GM23338 (cell line): ENCODE measurements at regions not wholly inside any gene's neighbourhood (a gene's known extent, or its start where the extent isn't known, plus 50 kb on each side); places are given as distances from the start of the nearest gene placed in this dataset.

ENCODE experiments used
- ATAC-seq: fragments of 200-7000 bp; cut with Tn5 transposase; 3 replicates; pipeline ENCODE4 v1.9.1; 2020
- DNase-seq: peaks from one replicate; pipeline ENCODE4 v3.0.0-alpha.2; 2015; ENCODE audit warnings: low spot score
- H2AFZ ChIP-seq: fragments of 200-600 bp; sonication (generic); 2 replicates; pipeline ENCODE4 v1.8.0; 2016; ENCODE audit warnings: antibody characterized with exemption, mild to moderate bottlenecking, moderate library complexity
- H3F3A ChIP-seq: fragments of 200-600 bp; sonication (generic); replicated peaks from 2 replicates; pipeline ENCODE4 v1.8.0; 2017; ENCODE audit warnings: antibody characterized with exemption, mixed run types, low read depth
- H3K27ac ChIP-seq: fragments of 200-600 bp; sonication (generic); 2 replicates; pipeline ENCODE4 v1.6.1; 2016; ENCODE audit warnings: low read depth
- H3K27me3 ChIP-seq: fragments of 200-600 bp; sonication (generic); 2 replicates; pipeline ENCODE4 v1.8.0; 2016; ENCODE audit warnings: mild to moderate bottlenecking, mixed run types, moderate library complexity; ENCODE audit not compliant: insufficient read depth
- H3K36me3 ChIP-seq: fragments of 200-600 bp; sonication (generic); 2 replicates; pipeline ENCODE4 v1.8.0; 2016; ENCODE audit warnings: mild to moderate bottlenecking; ENCODE audit not compliant: insufficient read depth
- H3K4me1 ChIP-seq: fragments of 200-600 bp; sonication (generic); 2 replicates; pipeline ENCODE4 v1.8.0; 2016; ENCODE audit warnings: mild to moderate bottlenecking, moderate library complexity; ENCODE audit not compliant: insufficient read depth
- H3K4me2 ChIP-seq: fragments of 200-600 bp; sonication (generic); 2 replicates; pipeline ENCODE4 v1.7.1; 2017; ENCODE audit warnings: mixed run types
- H3K4me3 ChIP-seq: fragments of 200-600 bp; sonication (generic); 2 replicates; pipeline ENCODE4 v1.6.1; 2016; ENCODE audit warnings: mixed run types
- H3K79me2 ChIP-seq: fragments of 200-600 bp; sonication (generic); replicated peaks from 2 replicates; pipeline ENCODE4 v1.8.0; 2017; ENCODE audit warnings: mild to moderate bottlenecking; ENCODE audit not compliant: insufficient read depth
- H3K9me2 ChIP-seq: fragments of 200-600 bp; sonication (generic); 2 replicates; pipeline ENCODE4 v1.8.0; 2017; ENCODE audit not compliant: insufficient read depth
- H4K20me1 ChIP-seq: fragments of 200-600 bp; sonication (generic); replicated peaks from 2 replicates; pipeline ENCODE4 v1.8.0; 2017; ENCODE audit warnings: mild to moderate bottlenecking; ENCODE audit not compliant: insufficient read depth
- H3K27ac Mint-ChIP-seq: 2 replicates; pipeline ENCODE4 v1.8.0; 2020; ENCODE audit warnings: inconsistent platforms, mild to moderate bottlenecking, moderate library complexity, mixed read lengths
- H3K27me3 Mint-ChIP-seq: 3 replicates; pipeline ENCODE4 v1.8.0; 2022; ENCODE audit warnings: low read depth, mild to moderate bottlenecking, moderate library complexity, mixed read lengths, inconsistent platforms; ENCODE audit not compliant: insufficient read depth, poor library complexity
- H3K36me3 Mint-ChIP-seq: 3 replicates; pipeline ENCODE4 v1.8.0; 2021; ENCODE audit warnings: low read depth, mild to moderate bottlenecking, inconsistent platforms, moderate library complexity, mixed read lengths
- H3K4me1 Mint-ChIP-seq: 3 replicates; pipeline ENCODE4 v1.8.0; 2020; ENCODE audit warnings: mild to moderate bottlenecking, inconsistent platforms, mixed read lengths
- H3K4me3 Mint-ChIP-seq: 3 replicates; pipeline ENCODE4 v1.8.0; 2021; ENCODE audit warnings: moderate library complexity, mild to moderate bottlenecking, inconsistent platforms, mixed read lengths
- H3K9me3 Mint-ChIP-seq: 3 replicates; pipeline ENCODE4 v1.8.0; 2020; ENCODE audit warnings: moderate library complexity, mild to moderate bottlenecking, inconsistent platforms, mixed read lengths
- CREB1 ChIP-seq: fragments of 250-450 bp; sonication (Bioruptor Pico); IDR thresholded peaks from 2 replicates; pipeline ENCODE4 v1.5.0; 2020; ENCODE audit warnings: low read depth, mild to moderate bottlenecking, moderate library complexity
- CTCF ChIP-seq, 2 experiments: fragments of 200-600 bp in 1 of 2; sonication (generic) in 1 of 2; conservative IDR thresholded peaks; 2 replicates each; pipeline versions ENCODE4 v1.5.1 to v1.6.1; 2016 to 2017; ENCODE audit warnings: antibody characterized with exemption in 2 of 2, low read depth in 2 of 2, mild to moderate bottlenecking in 2 of 2, moderate library complexity in 1 of 2
- ETS1 ChIP-seq: IDR thresholded peaks from 2 replicates; pipeline ENCODE4 v1.6.1; 2016; ENCODE audit warnings: antibody characterized with exemption
- EZH2 ChIP-seq: fragments of 200-600 bp; sonication (generic); IDR thresholded peaks from one replicate; pipeline ENCODE4 v1.8.0; 2017; ENCODE audit warnings: antibody characterized with exemption, mild to moderate bottlenecking, low read depth; ENCODE audit not compliant: unreplicated experiment
- EZH2phosphoT487 ChIP-seq: fragments of 200-600 bp; sonication (generic); IDR thresholded peaks from one replicate; pipeline ENCODE4 v1.8.1; 2018; ENCODE audit warnings: antibody characterized with exemption; ENCODE audit not compliant: unreplicated experiment
- JUNB ChIP-seq: IDR thresholded peaks from one replicate; pipeline ENCODE4 v1.6.1; 2016; ENCODE audit warnings: antibody characterized with exemption; ENCODE audit not compliant: unreplicated experiment
- NANOG ChIP-seq: IDR thresholded peaks from 2 replicates; pipeline ENCODE4 v1.6.1; 2016; ENCODE audit warnings: antibody characterized with exemption, borderline replicate concordance
- POLR2AphosphoS5 ChIP-seq: IDR thresholded peaks from 2 replicates; pipeline ENCODE4 v1.6.1; 2016; ENCODE audit warnings: antibody characterized with exemption, low read depth
- STAT1 ChIP-seq: IDR thresholded peaks from one replicate; pipeline ENCODE4 v1.6.1; 2016; ENCODE audit warnings: antibody characterized with exemption; ENCODE audit not compliant: unreplicated experiment
- ZNF114 ChIP-seq: fragments of 250-450 bp; sonication (Bioruptor Pico); IDR thresholded peaks from 2 replicates; pipeline ENCODE4 v1.5.0; 2020; ENCODE audit warnings: mild to moderate bottlenecking, moderate library complexity
- ZNF331 ChIP-seq: fragments of 250-450 bp; sonication (Bioruptor Pico); IDR thresholded peaks from 2 replicates; pipeline ENCODE4 v1.5.0; 2020; ENCODE audit warnings: low read depth, mild to moderate bottlenecking, moderate library complexity
- ZNF462 ChIP-seq: fragments of 250-450 bp; sonication (Bioruptor Pico); IDR thresholded peaks from 2 replicates; pipeline ENCODE4 v1.5.0; 2020; ENCODE audit warnings: mild to moderate bottlenecking, moderate library complexity

GRCh38 chr2:4838626-4839025 is 853.6 kb upstream of the SOX11 start:
- Histone ChIP-seq H3K4me3 (no peak overlapping the region), H3K9me2 (no peaks in the 10 kb centered on the region), H3K36me3 (no peaks in the 10 kb centered on the region; the same call in none of the 2 replicates), H4K20me1 (no peaks in the 10 kb centered on the region), H3K27me3 (no peaks in the 10 kb centered on the region), H3K4me1 (no peaks in the 10 kb centered on the region), H2AFZ (no peak overlapping the region), H3K27ac (no peak overlapping the region), H3K79me2 (no peaks in the 10 kb centered on the region), H3K4me2 (no peak overlapping the region), H3F3A (no peaks in the 10 kb centered on the region)
- no peak for DNase-seq
- H3K9me3 Mint-ChIP-seq: peaks cover 86% of the 10 kb centered on the region
- H3K36me3 Mint-ChIP-seq: peaks cover 18% of the 10 kb centered on the region
- no peak overlapping the region for H3K27ac Mint-ChIP-seq
- H3K27me3 Mint-ChIP-seq: peaks cover 3% of the 10 kb centered on the region
- H3K4me1 Mint-ChIP-seq: no peaks in the 10 kb centered on the region
- TF ChIP-seq NANOG: no peak
- no peak for TF ChIP-seq JUNB
- no peak for TF ChIP-seq ZNF331 (CRISPR knock-in tag)
- no peak for TF ChIP-seq EZH2
- TF ChIP-seq EZH2phosphoT487: no peak
- TF ChIP-seq CTCF (conservative IDR thresholded peaks at IDR 0.05; ENCODE audit: low read depth in 2 of 2): no peak
- TF ChIP-seq CREB1: no peak
- no peak for TF ChIP-seq ZNF462 (CRISPR knock-in tag)
- no peak for TF ChIP-seq STAT1
- no peak for TF ChIP-seq POLR2AphosphoS5
- TF ChIP-seq ETS1: no peak
- TF ChIP-seq ZNF114 (CRISPR knock-in tag): no peak
- no peak overlapping the region for H3K4me3 Mint-ChIP-seq
- no peak for ATAC-seq
